HFF-Myc (cell line): ENCODE measurements at regions not wholly inside any gene's neighbourhood (a gene's known extent, or its start where the extent isn't known, plus 50 kb on each side); places are given as distances from the start of the nearest gene placed in this dataset.

Source experiments
- DNase-seq: peaks from one replicate; pipeline ENCODE4 v3.0.0-alpha.2; 2011; ENCODE audit warnings: low read depth; ENCODE audit errors: extremely low read depth
- H3K4me3 ChIP-seq: replicated peaks from 2 replicates; pipeline ENCODE4 v1.5.1; 2011; ENCODE audit warnings: low read depth, mild to moderate bottlenecking, control low read depth, low read length
- TF ChIP-seq, protein P1 (sequence below): IDR thresholded peaks from 2 replicates; pipeline ENCODE4 v1.5.1; 2012; ENCODE audit warnings: mild to moderate bottlenecking, low read depth, low read length, control low read depth; ENCODE audit errors: missing control alignments

DNA sequence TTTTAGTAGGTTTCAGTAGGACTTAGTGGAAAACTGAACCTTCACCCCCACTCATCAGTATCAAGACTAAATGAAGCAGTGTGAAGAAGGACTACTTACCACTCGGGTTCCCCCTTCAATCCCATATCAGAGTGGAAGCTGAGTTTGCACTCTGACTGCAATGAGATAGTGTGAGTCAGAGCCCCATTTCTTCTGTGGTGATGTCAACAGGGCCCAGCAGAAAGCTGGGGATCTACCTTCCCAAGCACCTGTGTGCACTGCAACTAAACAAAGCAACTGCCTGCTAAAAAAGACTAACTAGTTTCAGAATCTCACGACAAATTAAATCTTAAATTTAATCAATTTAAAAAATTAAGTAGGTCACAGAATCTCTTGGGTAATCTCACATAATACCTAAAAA is 1837.0 kb upstream of the PCDH7 start:
- H3K4me3 ChIP-seq = no peak overlapping the region
- TF ChIP-seq, protein P1, sequence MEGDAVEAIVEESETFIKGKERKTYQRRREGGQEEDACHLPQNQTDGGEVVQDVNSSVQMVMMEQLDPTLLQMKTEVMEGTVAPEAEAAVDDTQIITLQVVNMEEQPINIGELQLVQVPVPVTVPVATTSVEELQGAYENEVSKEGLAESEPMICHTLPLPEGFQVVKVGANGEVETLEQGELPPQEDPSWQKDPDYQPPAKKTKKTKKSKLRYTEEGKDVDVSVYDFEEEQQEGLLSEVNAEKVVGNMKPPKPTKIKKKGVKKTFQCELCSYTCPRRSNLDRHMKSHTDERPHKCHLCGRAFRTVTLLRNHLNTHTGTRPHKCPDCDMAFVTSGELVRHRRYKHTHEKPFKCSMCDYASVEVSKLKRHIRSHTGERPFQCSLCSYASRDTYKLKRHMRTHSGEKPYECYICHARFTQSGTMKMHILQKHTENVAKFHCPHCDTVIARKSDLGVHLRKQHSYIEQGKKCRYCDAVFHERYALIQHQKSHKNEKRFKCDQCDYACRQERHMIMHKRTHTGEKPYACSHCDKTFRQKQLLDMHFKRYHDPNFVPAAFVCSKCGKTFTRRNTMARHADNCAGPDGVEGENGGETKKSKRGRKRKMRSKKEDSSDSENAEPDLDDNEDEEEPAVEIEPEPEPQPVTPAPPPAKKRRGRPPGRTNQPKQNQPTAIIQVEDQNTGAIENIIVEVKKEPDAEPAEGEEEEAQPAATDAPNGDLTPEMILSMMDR = no peak
- DNase-seq = no peak

DNA sequence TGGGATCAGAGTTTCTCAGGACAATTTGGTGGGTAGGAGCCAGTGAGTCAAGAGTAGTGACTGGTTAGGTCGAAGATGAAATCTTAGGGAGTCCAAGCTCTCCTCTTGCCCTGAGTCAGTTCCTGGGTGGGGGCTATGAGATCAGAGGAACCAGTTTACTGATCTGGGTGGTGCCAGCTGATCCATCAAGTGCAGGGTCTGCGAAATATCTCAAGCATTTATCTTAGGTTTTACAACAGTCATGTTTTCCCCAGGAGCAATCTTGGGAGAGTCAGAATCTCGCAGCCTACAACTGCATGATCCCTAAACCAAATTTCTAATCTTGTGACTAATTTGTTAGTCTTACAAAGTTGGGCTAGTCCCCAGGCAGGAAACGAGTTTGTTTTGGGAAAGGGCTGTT is 1833.2 kb upstream of the PCDH7 start:
- H3K4me3 ChIP-seq = no peak overlapping the region
- DNase-seq = no peak
- TF ChIP-seq, protein P1 = no peak

DNA sequence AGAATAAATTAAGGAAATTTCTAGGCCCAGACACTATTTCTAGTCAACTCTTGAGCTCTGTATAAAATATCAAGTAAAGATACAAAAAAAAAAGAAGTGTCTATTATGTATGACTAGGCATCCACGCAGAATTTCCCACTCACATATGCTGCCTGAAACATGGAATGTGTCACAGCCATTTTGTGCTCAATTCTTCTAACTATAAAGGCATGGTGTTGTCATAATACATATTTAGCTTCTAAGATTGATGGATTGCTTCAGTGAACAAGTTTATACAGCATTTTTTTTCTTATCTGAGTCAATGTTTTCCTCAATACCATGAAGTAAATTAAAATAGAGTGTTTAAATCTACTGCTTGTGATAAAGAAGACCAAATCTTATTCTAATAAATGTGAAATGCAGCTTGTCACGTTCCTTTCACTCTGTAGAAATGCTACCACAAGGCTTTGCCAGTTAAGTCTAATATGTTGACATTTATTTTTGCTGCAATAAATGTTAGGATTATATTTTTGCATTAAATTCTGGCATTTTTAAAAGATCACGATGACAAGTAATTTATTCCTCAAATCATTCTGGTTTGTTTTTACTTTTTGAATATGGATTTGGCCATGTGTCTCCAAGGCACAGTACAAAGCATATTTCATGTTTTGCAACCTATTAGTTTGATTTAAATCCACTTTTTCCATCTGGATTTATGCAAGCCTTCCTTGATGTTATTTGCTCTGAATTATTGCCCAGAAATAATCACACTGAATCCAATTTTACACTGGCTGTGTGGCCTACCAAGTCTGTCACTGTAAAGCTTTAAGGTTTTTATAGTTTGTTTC is 1829.0 kb upstream of the PCDH7 start:
- TF ChIP-seq, protein P1 = no peak
- DNase-seq = no peak

DNA sequence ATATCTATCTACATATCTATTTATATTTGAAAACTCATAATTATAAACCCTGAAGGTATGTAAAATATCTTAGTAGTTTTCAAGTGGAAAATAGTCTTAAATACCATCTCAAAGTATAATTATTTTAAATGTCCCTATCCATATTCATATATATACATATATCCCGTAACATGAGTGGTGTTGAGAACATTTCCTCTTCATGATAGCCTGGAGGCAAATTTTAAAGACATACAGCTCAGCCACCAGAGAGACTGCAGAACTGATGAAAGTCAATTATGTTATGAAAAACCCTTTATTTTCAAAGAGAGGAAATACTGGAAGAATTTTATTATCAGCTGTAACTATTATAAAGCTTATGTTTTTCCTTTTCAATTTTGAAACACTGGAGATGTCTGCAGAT is 1806.7 kb upstream of the PCDH7 start:
- no peak overlapping the region for H3K4me3 ChIP-seq
- DNase-seq = no peak
- TF ChIP-seq, protein P1 = no peak

More for the DNA sequence above, 1829.0 kb upstream of the PCDH7 start:
- no peak overlapping the region for H3K4me3 ChIP-seq

DNA sequence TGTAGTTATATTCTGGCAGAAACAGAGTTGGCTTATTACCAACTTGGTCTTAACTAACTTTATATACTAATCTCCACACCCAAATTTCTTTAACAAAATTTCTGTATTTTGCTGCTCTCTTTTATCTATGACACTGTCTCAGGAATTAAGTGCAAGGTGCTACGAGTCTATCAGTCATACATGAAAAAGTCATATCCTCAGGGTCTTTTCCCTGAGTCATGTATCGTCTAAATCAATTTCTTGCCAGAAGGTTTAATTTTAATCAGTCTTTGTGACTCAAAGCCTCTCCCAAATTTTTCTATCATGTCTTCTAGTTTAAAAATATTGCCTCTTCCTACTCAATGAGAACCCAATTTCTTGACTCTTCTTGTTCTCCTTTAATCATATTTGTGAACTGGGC is 1803.6 kb upstream of the PCDH7 start:
- no peak overlapping the region for H3K4me3 ChIP-seq

DNA sequence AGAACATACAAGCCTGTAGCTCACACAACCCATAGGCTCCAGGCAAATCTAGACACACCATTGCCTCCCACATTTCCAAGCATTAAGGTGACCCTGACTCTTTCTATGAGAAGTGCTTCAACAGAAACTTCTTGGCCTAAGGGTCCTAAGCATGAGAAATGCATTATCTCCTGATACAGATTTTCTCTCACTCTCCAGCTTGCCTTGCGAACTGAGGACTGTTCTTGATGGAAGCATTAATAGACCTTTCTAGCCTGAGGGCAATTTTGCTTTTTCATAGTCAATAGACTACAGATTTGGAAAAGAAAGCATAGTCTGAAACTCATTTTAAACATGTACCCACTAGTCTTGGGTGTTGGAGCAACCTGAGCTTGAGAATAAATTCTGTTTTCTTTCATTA is 1801.3 kb upstream of the PCDH7 start:
- H3K4me3 ChIP-seq = no peak overlapping the region
- no peak for DNase-seq
- TF ChIP-seq, protein P1 = no peak

More for the DNA sequence above, 1803.6 kb upstream of the PCDH7 start:
- TF ChIP-seq, protein P1 = no peak
- DNase-seq = no peak
